Parathyroid adenoma (tissue), 2 donors: ENCODE measurements at regions not wholly inside any gene's neighbourhood (a gene's known extent, or its start where the extent isn't known, plus 50 kb on each side); places are given as distances from the start of the nearest gene placed in this dataset.

Source experiments
- H2AFZ ChIP-seq: fragments of 300-600 bp; sonication (generic); one replicate; pipeline ENCODE4 v1.7.0; 2017; ENCODE audit warnings: antibody characterized with exemption, mild to moderate bottlenecking
- H3K27ac ChIP-seq: fragments of 300-600 bp; sonication (generic); one replicate; pipeline ENCODE4 v1.7.0; 2017
- H3K27me3 ChIP-seq: fragments of 300-600 bp; sonication (generic); one replicate; pipeline ENCODE4 v1.7.0; 2017; ENCODE audit warnings: low read length; ENCODE audit not compliant: control insufficient read depth, insufficient read depth
- H3K36me3 ChIP-seq: fragments of 300-600 bp; sonication (generic); one replicate; pipeline ENCODE4 v1.7.0; 2017; ENCODE audit warnings: low read length; ENCODE audit not compliant: control insufficient read depth, insufficient read depth
- H3K4me1 ChIP-seq: fragments of 300-600 bp; sonication (generic); one replicate; pipeline ENCODE4 v1.7.0; 2017; ENCODE audit warnings: control low read depth
- H3K4me2 ChIP-seq: fragments of 300-600 bp; sonication (generic); one replicate; pipeline ENCODE4 v1.7.0; 2017; ENCODE audit warnings: low read length
- H3K4me3 ChIP-seq: fragments of 300-600 bp; sonication (generic); one replicate; pipeline ENCODE4 v1.7.0; 2017; ENCODE audit warnings: low read depth, low read length
- H3K79me2 ChIP-seq: fragments of 300-600 bp; sonication (generic); one replicate; pipeline ENCODE4 v1.7.0; 2017; ENCODE audit warnings: control low read depth
- H3K9ac ChIP-seq: fragments of 300-600 bp; sonication (generic); one replicate; pipeline ENCODE4 v1.7.0; 2017; ENCODE audit warnings: mild to moderate bottlenecking
- H3K9me3 ChIP-seq: fragments of 300-600 bp; sonication (generic); one replicate; pipeline ENCODE4 v1.7.0; 2017; ENCODE audit warnings: low read length; ENCODE audit not compliant: control insufficient read depth
- TF ChIP-seq, protein P1 (sequence below): fragments of 300-600 bp; sonication (generic); IDR thresholded peaks from one replicate; pipeline ENCODE4 v1.7.0; 2017; ENCODE audit warnings: antibody characterized with exemption, mild to moderate bottlenecking
- donor health status: primary hyperparathyroidism.

DNA sequence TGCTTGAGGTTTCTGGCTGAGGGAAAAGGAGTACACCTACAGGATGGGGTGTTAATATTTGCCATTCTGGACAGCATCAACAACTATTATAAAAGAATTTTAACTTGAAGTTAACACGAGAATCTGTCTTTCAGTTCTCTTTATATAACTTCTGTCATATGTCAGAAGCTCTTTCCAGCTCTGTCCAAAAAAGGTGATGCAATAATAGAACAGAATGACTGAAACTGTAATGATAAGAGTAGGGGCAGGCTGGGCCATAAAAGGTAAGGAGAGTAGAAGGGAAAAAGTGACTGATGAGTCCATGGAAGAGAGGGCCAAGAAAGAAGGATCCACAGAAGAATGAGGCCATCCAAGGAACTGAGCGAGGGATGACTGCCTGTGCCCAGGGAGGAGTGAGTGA is 966.7 kb upstream of the FBXO33 start:
- Histone ChIP-seq H3K4me3 (no peak overlapping the region), H3K4me2 (no peak overlapping the region), H3K36me3 (no peaks in the 10 kb centered on the region), H2AFZ (no peak overlapping the region), H3K4me1 (no peaks in the 10 kb centered on the region), H3K27ac (no peak overlapping the region), H3K9me3 (no peaks in the 10 kb centered on the region), H3K9ac (no peak overlapping the region), H3K79me2 (no peaks in the 10 kb centered on the region), H3K27me3 (no peaks in the 10 kb centered on the region)
- TF ChIP-seq, protein P1, sequence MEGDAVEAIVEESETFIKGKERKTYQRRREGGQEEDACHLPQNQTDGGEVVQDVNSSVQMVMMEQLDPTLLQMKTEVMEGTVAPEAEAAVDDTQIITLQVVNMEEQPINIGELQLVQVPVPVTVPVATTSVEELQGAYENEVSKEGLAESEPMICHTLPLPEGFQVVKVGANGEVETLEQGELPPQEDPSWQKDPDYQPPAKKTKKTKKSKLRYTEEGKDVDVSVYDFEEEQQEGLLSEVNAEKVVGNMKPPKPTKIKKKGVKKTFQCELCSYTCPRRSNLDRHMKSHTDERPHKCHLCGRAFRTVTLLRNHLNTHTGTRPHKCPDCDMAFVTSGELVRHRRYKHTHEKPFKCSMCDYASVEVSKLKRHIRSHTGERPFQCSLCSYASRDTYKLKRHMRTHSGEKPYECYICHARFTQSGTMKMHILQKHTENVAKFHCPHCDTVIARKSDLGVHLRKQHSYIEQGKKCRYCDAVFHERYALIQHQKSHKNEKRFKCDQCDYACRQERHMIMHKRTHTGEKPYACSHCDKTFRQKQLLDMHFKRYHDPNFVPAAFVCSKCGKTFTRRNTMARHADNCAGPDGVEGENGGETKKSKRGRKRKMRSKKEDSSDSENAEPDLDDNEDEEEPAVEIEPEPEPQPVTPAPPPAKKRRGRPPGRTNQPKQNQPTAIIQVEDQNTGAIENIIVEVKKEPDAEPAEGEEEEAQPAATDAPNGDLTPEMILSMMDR, result no peak

DNA sequence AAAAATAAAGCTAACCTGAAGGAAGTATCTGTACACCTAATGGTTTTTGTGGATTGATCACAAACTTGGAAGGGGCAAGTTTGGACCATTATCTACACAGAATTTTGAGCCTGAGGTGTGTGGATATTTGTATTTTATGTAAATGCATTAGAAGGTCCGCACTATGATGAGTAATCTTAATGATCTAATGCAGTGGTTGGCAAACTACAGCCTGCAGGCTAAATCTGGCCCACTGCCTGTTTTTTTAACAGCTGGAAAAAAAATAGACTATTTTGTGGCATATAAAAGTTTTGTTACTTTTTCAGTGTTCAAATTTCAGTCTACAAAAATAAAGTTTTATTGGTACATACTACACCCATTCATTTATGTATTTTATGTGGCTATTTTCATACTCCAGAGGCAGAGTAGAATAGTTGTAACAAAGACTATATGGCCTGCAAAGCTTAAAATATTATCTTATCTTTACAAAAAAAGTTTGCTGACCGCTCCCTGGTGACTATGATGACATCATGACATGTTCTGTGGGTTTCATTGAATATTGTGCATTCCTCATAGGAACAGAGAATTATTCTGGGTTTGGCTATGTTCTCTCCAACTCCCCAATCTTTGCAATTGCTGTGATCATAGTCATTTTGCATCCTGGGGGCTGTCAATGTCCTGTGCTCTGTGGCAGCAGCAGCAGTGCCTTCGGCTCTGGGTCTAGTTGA is 962.6 kb upstream of the FBXO33 start:
- Histone ChIP-seq H3K79me2 (no peaks in the 10 kb centered on the region), H3K4me2 (no peak overlapping the region), H3K36me3 (no peaks in the 10 kb centered on the region), H3K9me3 (no peaks in the 10 kb centered on the region), H3K4me1 (no peaks in the 10 kb centered on the region), H3K27me3 (no peaks in the 10 kb centered on the region), H3K27ac (no peak overlapping the region), H3K9ac (no peak overlapping the region), H2AFZ (no peak overlapping the region), H3K4me3 (no peak overlapping the region)
- TF ChIP-seq, protein P1, result no peak

DNA sequence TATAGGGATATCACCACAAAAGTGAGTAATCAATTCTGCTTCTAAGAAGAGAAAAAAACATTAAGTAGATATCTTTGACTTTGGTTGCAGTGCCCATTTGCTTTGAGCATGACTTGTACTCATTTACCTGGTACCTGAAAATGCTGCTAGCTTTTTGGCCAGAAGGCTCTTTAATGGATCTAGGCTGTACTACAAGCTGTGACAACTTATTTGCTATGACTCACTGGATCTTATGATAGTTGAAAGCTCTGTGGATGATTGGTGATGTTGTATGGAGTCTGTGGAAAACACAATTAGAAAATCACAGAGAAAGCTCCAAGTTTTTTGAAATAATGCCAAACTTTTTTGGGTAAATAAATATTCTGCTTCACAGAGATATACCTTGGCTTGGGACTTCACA is 960.9 kb upstream of the FBXO33 start:
- Histone ChIP-seq H3K4me3 (no peak overlapping the region), H3K4me2 (no peak overlapping the region), H3K27ac (no peak overlapping the region), H2AFZ (no peak overlapping the region), H3K4me1 (no peaks in the 10 kb centered on the region), H3K27me3 (no peaks in the 10 kb centered on the region), H3K36me3 (no peaks in the 10 kb centered on the region), H3K79me2 (no peaks in the 10 kb centered on the region), H3K9me3 (no peaks in the 10 kb centered on the region), H3K9ac (no peak overlapping the region)
- TF ChIP-seq, protein P1, result no peak

DNA sequence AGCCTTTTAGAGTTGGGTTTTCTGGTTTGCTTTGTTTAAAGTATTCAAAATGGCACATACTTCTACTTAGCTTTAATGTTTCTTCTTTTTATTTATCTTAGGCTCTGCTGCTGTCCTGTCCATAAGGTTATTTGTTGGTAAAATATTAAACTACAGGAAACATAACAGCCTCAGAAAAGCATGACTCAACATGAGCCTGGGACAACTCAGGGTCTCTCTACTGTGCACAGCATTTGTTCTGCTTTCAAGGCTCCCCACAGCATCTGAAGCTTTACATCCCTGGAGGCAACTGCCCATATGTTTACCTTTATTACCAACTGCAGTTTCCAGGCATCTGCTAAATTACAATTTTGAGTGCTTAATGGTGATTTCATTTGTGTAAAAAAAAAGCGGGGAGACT is 954.2 kb upstream of the FBXO33 start:
- Histone ChIP-seq H3K27me3 (no peaks in the 10 kb centered on the region), H3K79me2 (no peaks in the 10 kb centered on the region), H3K36me3 (no peaks in the 10 kb centered on the region), H3K4me3 (no peak overlapping the region), H2AFZ (no peak overlapping the region), H3K4me2 (no peak overlapping the region), H3K4me1 (no peaks in the 10 kb centered on the region), H3K27ac (no peak overlapping the region), H3K9ac (no peak overlapping the region), H3K9me3 (no peaks in the 10 kb centered on the region)
- TF ChIP-seq, protein P1, result no peak

DNA sequence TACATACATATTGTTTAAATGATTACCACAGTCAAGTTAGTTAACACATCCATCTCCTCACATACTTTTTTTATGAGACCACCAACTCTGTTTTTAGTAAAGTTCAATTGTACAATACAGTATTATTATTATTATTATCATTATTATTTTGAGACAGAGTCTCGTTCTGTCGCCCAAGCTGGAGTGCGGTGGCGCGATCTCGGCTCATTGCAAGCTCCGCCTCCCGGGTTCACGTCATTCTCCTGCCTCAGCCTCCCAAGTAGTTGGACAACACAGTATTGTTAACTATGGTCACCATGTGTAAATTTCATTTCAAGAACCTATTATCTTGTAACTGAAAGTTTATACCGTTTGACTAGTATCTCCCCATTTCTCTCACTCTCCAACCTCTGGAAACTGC is 942.0 kb upstream of the FBXO33 start:
- Histone ChIP-seq H3K27ac (no peak overlapping the region), H3K79me2 (no peaks in the 10 kb centered on the region), H3K9me3 (no peaks in the 10 kb centered on the region), H3K27me3 (no peaks in the 10 kb centered on the region), H3K36me3 (no peaks in the 10 kb centered on the region), H3K4me3 (no peak overlapping the region), H3K9ac (no peak overlapping the region), H3K4me2 (no peak overlapping the region), H3K4me1 (no peaks in the 10 kb centered on the region), H2AFZ (no peak overlapping the region)
- TF ChIP-seq, protein P1, result no peak
